Spleen (tissue), 11 donors: ENCODE measurements at regions not wholly inside any gene's neighbourhood (a gene's known extent, or its start where the extent isn't known, plus 50 kb on each side); places are given as distances from the start of the nearest gene placed in this dataset.
"Not testable (repeated sequence)": the region's sequence is repeated elsewhere in the genome, so short reads cannot be mapped to it uniquely, and the experiment has no call there.

Experiments used
- DNase-seq: peaks from one replicate; pipeline ENCODE4 v3.0.0-alpha.2; 2020
- H3K27ac ChIP-seq, 8 donors: fragments of 200-600 bp; sonication (generic) in 7 of 8; 1 replicate in 4 of 8; 2 replicates in 4 of 8; pipeline versions ENCODE4 v1.5.0 to v1.8.0; 2016 to 2021; ENCODE audit warnings: inconsistent platforms in 4 of 8, mild to moderate bottlenecking in 4 of 8, moderate library complexity in 1 of 8
- H3K27me3 ChIP-seq, 7 donors: fragments of 200-600 bp; sonication (generic) in 6 of 7; replicated peaks in 1 of 7; 1 replicate in 4 of 7; 2 replicates in 3 of 7; pipeline versions ENCODE4 v1.5.0 to v1.8.0; 2016 to 2021; ENCODE audit warnings: inconsistent platforms in 3 of 7, mild to moderate bottlenecking in 1 of 7
- H3K36me3 ChIP-seq, 6 donors: fragments of 200-600 bp; sonication (generic) in 5 of 6; 1 replicate in 4 of 6; 2 replicates in 2 of 6; pipeline versions ENCODE4 v1.5.0 to v1.8.0; 2016 to 2021; ENCODE audit warnings: inconsistent platforms in 2 of 6
- H3K4me1 ChIP-seq, 6 donors: fragments of 200-600 bp; sonication (generic) in 5 of 6; 1 replicate in 3 of 6; 2 replicates in 3 of 6; pipeline versions ENCODE4 v1.5.0 to v1.8.0; 2016 to 2021; ENCODE audit warnings: inconsistent platforms in 3 of 6
- H3K4me3 ChIP-seq, 8 donors: fragments of 200-600 bp; sonication (generic) in 7 of 8; 1 replicate in 4 of 8; 2 replicates in 4 of 8; pipeline versions ENCODE4 v1.5.0 to v1.8.0; 2016 to 2021; ENCODE audit warnings: inconsistent platforms in 4 of 8, mild to moderate bottlenecking in 4 of 8, moderate library complexity in 2 of 8
- H3K9me3 ChIP-seq, 8 donors: fragments of 200-600 bp; sonication (generic) in 7 of 8; 1 replicate in 4 of 8; 2 replicates in 4 of 8; pipeline versions ENCODE4 v1.5.0 to v1.8.0; 2016 to 2021; ENCODE audit warnings: inconsistent platforms in 4 of 8
- CTCF ChIP-seq, 11 experiments: fragments of 200-600 bp in 7 of 11; fragments of 450-650 bp in 4 of 11; sonication (generic) in 4 of 11; IDR thresholded peaks in 8 of 11; conservative IDR thresholded peaks in 3 of 11; 1 replicate in 7 of 11; 2 replicates in 4 of 11; pipeline versions ENCODE4 v1.4.0 to v1.8.0; 2016 to 2021; ENCODE audit warnings: antibody characterized with exemption in 11 of 11, inconsistent platforms in 4 of 11, mild to moderate bottlenecking in 1 of 11
- POLR2A ChIP-seq, 3 donors: fragments of 450-650 bp; IDR thresholded peaks; one replicate each; pipeline ENCODE4 v1.5.1; 2017; ENCODE audit warnings: antibody characterized with exemption in 3 of 3, mild to moderate bottlenecking in 1 of 3
- POLR2AphosphoS5 ChIP-seq, 3 donors: sonication (generic); formaldehyde crosslinking; IDR thresholded peaks; one replicate each; pipeline ENCODE4 v1.5.1; 2017; ENCODE audit warnings: antibody characterized with exemption in 3 of 3
- WGBS, 5 donors: extraction: QIAGEN DNeasy Blood & Tissue Kit in 3 of 5; methylation state at CpG; one replicate each; pipeline versions ENCODE4 v1.1.5 to v1.1.7; 2013 to 2018; 5-methylcytosine and 5-hydroxymethylcytosine counted together
- intact Hi-C: fragments of 100-400 bp; cut with DNase I; formaldehyde crosslinking; loops from one replicate; pipeline ENCODE4 v1.15.0; 2023; ENCODE audit warnings: low total_unique reads
- donor health status: healthy with polysubstance abuse.
- donor health status: DM: no; HTN: no; CAD: no; lungs with moderate emphysema.
- donor health status: DM: no; HTN: no; CAD: no.
- donor health status: Bipolar disorder and iron deficiency.
- donor health status: healthy.
- donor health status: DM: no; HTN: no; CAD: no.
- donor health status: DM: yes; HTN: yes; CAD: no.

- Histone ChIP-seq H3K4me1 (no peaks in the 10 kb centered on the region), H3K9me3 (peaks cover 0 to 15% (median 10%) of the 10 kb centered on the region in 8 donors), H3K27me3 (no peaks in the 10 kb centered on the region), H3K36me3 (no peaks in the 10 kb centered on the region), H3K27ac (no peak overlapping the region), H3K4me3 (no peak overlapping the region)
- intact Hi-C loops, result no loop called here
- TF ChIP-seq POLR2AphosphoS5 (IDR thresholded peaks at IDR 0.05) (no peak), CTCF (IDR thresholded peaks at IDR 0.05 in 8 of 11, conservative IDR thresholded peaks at IDR 0.05 in 3 of 11) (no peak), POLR2A (IDR thresholded peaks at IDR 0.05) (no peak)
- 82 to 94% (median 86%) methylated on average over 4 of the region's 4 CpGs for WGBS, 5 donors
- DNase-seq, result no peak
Observed at GRCh38 chr7:109637428-109637990, 1067.8 kb downstream of the DNAJB9 start.

- no peak for DNase-seq
- 66 to 90% (median 74%) methylated on average over 2 of the region's 2 CpGs for WGBS, 5 donors
- Histone ChIP-seq H3K27ac (no peak overlapping the region), H3K4me3 (no peak overlapping the region), H3K9me3 (peaks cover 0 to 7% (median 2%) of the 10 kb centered on the region in 8 donors), H3K36me3 (no peaks in the 10 kb centered on the region), H3K4me1 (no peaks in the 10 kb centered on the region), H3K27me3 (no peaks in the 10 kb centered on the region)
- intact Hi-C loops, result no loop called here
- TF ChIP-seq POLR2A (IDR thresholded peaks at IDR 0.05) (no peak), POLR2AphosphoS5 (IDR thresholded peaks at IDR 0.05) (no peak), CTCF (IDR thresholded peaks at IDR 0.05 in 8 of 11, conservative IDR thresholded peaks at IDR 0.05 in 3 of 11) (no peak)
Observed at GRCh38 chr7:109638321-109638720, 1068.6 kb downstream of the DNAJB9 start.

DNA sequence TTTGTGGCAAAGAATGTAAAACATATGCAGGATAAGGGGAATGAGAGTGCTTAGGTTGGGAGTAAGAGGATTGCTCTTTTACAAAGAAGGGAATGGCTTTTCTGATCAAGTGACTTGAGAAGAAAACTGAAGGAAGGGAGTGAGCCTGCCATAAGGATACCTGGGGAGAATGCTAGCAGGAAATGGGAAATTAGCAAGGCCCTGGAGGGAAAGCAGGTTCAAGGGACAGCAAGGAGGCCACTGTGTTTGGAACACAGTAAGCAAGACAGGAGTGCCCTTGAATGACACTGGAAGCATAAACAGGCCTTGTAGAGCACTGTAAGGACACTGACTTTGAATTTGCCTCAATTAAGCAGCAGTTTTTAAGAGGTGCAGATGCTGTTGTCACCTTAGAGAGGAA lies 1069.9 kb downstream of the DNAJB9 start:
- no peak overlapping the region for H3K27ac ChIP-seq
- no peaks in the 10 kb centered on the region for H3K27me3 ChIP-seq
- H3K4me1 ChIP-seq, result no peaks in the 10 kb centered on the region
- intact Hi-C loops, result no loop called here
- TF ChIP-seq POLR2AphosphoS5 (IDR thresholded peaks at IDR 0.05) (no peak), CTCF (IDR thresholded peaks at IDR 0.05 in 8 of 11, conservative IDR thresholded peaks at IDR 0.05 in 3 of 11) (no peak), POLR2A (IDR thresholded peaks at IDR 0.05) (no peak)
- H3K9me3 ChIP-seq, result no peaks in the 10 kb centered on the region
- DNase-seq, result no peak
- no peaks in the 10 kb centered on the region for H3K36me3 ChIP-seq
- H3K4me3 ChIP-seq, result no peak overlapping the region

- intact Hi-C loops, result no loop called here
- peaks cover 0 to 4% (median 0%) of the 10 kb centered on the region in 8 donors for H3K9me3 ChIP-seq
- no peaks in the 10 kb centered on the region for H3K27me3 ChIP-seq
- H3K27ac ChIP-seq, result no peak overlapping the region
- 84 to 89% (median 86%) methylated on average over 7 of the region's 7 CpGs for WGBS, 5 donors
- H3K36me3 ChIP-seq, result no peaks in the 10 kb centered on the region
- no peak for DNase-seq
- H3K4me1 ChIP-seq, result no peaks in the 10 kb centered on the region
- no peak for TF ChIP-seq POLR2AphosphoS5 (IDR thresholded peaks at IDR 0.05)
- no peak for TF ChIP-seq POLR2A (IDR thresholded peaks at IDR 0.05)
- H3K4me3 ChIP-seq, result no peak overlapping the region
Observed at GRCh38 chr7:109641445-109641844, 1071.8 kb downstream of the DNAJB9 start.

- WGBS, 5 donors, result 80 to 86% (median 82%) methylated on average over 7 of the region's 7 CpGs
- H3K4me3 ChIP-seq, result no peak overlapping the region
- intact Hi-C loops, result no loop called here
- no peaks in the 10 kb centered on the region for H3K27me3 ChIP-seq
- no peak overlapping the region for H3K27ac ChIP-seq
- H3K4me1 ChIP-seq, result no peaks in the 10 kb centered on the region
- no peak for DNase-seq
- peaks cover 0 to 4% (median 0%) of the 10 kb centered on the region in 8 donors for H3K9me3 ChIP-seq
- TF ChIP-seq POLR2AphosphoS5 (IDR thresholded peaks at IDR 0.05), result no peak
- TF ChIP-seq CTCF (IDR thresholded peaks at IDR 0.05 in 8 of 11, conservative IDR thresholded peaks at IDR 0.05 in 3 of 11), result no peak
- TF ChIP-seq POLR2A (IDR thresholded peaks at IDR 0.05), result no peak
- no peaks in the 10 kb centered on the region for H3K36me3 ChIP-seq
Observed at GRCh38 chr7:109646124-109646523, 1076.5 kb downstream of the DNAJB9 start.

- intact Hi-C loops, H3K4me3 ChIP-seq, H3K4me1 ChIP-seq, H3K27ac ChIP-seq, H3K36me3 ChIP-seq, H3K27me3 ChIP-seq, DNase-seq, H3K9me3 ChIP-seq: not testable (repeated sequence)
- WGBS, 5 donors, result 75 to 92% (median 80%) methylated on average over 5 of the region's 5 CpGs
Observed at GRCh38 chr7:109646594-109646993, 1076.9 kb downstream of the DNAJB9 start.

GRCh38 chr7:109647263-109647662 lies 1077.6 kb downstream of the DNAJB9 start:
- 55 to 87% (median 73%) methylated on average over 3 of the region's 3 CpGs for WGBS, 5 donors
- intact Hi-C loops, H3K9me3 ChIP-seq, H3K36me3 ChIP-seq, DNase-seq, H3K4me3 ChIP-seq, H3K4me1 ChIP-seq, H3K27ac ChIP-seq, H3K27me3 ChIP-seq: not testable (repeated sequence)
